NK-92 (cell line): ENCODE measurements at regions not wholly inside any gene's neighbourhood (a gene's known extent, or its start where the extent isn't known, plus 50 kb on each side); places are given as distances from the start of the nearest gene placed in this dataset.
"Not testable (repeated sequence)": the region's sequence is repeated elsewhere in the genome, so short reads cannot be mapped to it uniquely, and the experiment has no call there.

ENCODE experiments used
- DNase-seq: peaks from one replicate; lab custom pipeline; 2025; ENCODE audit not compliant: unreplicated experiment; lab: John Stamatoyannopoulos, UW

DNA sequence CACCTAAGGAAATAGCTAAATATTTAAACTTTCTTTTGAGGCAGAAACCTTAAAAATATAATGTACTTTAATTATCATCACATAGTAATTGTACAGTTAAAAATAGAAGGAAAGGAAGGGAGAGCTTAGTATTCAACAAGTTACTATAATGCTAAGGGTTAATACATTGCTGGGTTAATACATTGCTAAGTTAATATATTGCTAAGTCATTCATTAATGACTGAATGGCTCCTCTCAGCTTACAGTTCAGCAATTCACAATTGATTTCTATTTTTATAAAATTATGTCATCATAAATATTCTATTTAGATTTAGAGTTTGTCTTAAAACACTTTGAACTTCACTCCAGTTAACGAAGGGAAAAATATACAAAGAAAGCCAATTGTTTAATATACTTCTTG is 207.9 kb downstream of the BMP4 start:
- DNase-seq, result no peak

DNA sequence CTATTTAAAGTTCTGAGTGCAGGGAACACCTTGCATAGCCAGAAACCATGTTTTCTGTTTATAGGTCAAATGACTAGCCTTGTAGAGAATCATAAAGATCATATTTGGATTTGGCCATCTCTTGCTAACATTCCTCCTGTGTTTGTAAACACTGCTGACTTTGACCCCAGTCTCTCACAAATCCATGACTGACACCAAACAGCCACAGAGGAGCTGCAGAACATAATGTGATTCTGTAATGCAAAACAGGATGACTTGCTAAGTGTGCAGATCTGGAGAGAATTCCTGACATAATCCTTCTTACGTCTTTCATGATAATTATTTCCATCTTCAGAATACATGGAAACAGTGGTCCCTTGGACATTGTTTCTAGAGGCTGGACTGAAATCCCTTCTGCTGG is 211.8 kb downstream of the BMP4 start:
- DNase-seq, result no peak

DNA sequence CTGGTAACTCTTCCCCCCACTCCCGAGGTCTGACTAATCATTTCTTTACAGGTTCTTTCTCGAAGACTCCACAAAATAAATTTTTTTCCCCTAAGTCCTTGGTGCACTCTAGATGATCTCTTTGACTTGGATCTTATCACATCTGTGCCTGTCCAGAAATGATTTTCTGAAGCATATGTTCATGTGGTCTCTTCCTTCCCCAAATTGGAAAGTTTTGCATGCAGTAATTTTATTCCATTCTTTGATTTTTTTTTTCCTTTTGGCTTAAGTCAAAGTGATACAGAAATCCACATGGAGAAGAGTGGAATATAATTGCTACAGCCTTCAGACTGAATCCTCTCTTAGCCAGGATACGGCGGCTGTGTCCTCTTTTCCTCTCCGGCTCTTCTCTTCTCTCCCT is 213.3 kb downstream of the BMP4 start:
- DNase-seq, result no peak

DNA sequence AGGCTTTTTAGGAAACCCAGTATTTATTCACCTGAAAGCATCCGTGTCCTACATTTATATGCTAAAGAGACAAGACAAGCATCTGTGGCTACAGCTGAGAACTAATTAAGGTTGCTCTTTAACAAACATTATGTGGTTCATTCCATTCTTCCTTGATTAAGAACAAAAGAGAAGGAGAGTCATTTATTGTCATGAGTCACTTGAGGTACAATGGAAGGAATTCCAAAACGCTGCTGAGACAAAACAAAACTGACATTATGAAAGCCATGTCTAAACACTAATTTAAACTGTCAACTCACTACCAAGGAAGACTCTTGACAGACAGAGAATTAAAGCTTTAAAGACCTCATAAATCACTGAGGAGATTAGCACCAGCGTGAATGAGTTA is 214.4 kb downstream of the BMP4 start:
- no peak for DNase-seq

DNA sequence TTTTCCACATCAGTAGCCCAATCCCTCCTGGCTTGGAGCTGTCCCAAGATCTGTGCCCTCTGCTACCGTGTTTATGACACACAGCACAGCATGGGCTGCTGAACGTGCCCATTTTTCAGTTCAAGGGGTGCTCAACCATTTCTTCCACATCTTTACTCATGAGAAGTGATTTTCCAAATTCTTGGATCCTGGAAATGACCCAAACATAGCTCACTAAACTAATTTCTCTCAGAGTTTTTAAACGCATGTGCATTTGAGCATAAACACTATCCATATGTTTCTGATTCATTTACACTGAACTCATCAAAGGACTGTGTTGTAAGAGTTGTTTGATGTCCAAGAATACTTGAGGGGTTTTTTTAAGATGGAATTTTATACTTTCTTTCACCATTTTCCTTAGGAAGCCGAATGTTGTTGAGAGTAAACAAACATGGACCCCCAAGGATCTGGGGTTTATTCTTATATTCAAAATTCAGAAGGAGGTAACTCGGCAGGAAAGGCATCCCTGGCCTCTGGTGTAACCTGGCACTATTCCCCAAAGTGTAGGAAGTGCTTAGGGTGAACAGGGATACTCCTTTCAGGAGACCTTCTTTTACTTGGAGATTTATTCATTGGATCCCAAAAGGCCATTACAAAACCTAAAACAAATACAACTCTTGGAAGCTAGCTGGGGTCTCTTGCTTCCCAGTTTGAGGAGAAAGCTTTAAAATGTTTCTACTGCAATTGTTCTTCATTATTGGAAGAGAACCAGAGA is 215.0 kb downstream of the BMP4 start:
- DNase-seq, result no peak

DNA sequence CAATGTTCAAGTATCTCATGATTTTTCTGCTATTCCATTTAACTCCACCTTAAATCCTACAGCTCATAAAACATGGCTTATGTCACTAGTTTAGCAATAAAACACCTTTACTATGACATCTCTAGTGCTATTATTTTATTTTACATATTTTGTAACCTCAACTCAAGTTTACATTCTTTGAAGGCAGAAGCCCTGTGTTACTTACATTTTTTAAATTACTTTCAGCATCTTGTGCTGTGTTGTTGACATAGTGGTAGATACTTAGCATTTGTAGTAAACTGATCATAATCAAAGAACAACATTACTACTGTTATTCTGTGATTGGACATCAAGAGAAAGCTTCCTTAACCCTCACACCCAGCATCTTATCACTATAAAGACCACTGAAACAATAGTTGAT is 216.1 kb downstream of the BMP4 start:
- no peak for DNase-seq

DNA sequence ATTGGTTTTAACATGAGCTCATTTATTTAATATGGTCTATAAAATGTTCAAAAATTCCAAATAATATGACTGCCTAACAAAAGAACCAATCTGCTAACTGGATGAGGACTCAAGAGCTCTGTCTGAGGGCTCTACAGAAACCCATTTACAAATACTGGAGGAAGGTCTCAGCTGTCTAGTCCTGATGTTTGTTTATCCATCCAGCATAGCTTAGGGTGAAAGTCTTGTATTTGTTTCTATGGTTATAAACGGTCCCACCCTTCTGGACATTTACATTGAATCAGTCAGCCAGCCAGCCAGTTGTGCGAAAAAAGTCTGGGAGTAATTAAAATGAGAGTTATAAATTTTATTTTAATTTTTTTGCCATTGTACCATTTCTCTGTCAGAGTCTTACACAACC is 220.7 kb downstream of the BMP4 start:
- DNase-seq, result no peak

DNA sequence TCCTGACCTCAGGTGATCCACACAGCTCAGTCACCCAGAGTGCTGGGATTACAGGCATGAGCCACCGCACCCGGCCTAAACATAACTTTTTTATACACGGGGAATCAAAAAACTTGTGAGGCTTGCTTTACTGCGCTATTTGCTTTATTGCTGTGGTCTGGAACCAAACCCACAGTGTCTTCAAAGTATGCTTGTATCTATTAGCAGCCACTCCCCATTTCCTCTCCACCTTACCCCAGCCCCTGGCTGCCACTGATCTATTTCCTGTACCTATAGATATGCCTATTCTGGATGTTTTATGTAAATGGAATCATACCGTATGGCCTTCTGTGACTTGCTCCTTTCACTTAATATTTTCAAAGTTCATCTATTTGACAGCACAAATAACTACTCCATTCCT is 233.4 kb downstream of the BMP4 start:
- no peak for DNase-seq

DNA sequence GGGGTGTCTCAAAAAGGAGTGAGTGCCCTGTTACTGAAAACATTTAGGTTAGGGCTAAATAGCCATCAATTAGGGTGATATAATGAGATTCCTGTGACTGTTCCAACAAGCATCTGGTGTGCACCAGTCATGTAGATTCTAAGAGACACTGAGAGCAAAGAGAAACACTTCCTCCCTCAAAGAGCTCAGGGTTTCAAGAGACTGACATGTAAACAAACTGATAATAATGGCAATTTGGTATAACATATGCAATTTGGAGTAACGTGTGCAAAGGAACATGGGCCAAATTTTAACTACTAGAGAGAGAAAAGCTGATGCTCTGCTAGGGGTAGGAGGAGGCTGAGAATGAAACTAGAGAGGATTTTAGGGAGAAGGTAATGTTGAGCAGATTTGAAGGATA is 237.1 kb downstream of the BMP4 start:
- no peak for DNase-seq

DNA sequence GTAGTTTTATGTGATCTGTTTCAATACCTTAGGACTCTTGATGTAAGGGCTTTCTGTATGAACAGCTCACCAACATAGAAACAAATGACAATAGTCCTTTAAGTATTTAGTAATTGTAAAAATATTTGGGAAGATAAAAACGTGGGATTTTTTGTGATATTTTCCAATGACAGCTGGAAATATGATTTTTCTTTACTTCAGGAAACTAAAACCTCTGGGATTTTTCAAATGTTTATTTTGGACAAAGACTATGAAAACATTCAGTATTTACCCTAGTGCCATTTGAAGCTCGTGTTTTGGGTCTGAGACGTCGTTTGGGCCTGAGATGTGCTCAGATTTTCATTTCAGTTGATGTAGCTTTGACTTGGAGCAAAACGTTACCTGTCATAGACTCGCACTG is 240.0 kb downstream of the BMP4 start:
- DNase-seq, result no peak

DNA sequence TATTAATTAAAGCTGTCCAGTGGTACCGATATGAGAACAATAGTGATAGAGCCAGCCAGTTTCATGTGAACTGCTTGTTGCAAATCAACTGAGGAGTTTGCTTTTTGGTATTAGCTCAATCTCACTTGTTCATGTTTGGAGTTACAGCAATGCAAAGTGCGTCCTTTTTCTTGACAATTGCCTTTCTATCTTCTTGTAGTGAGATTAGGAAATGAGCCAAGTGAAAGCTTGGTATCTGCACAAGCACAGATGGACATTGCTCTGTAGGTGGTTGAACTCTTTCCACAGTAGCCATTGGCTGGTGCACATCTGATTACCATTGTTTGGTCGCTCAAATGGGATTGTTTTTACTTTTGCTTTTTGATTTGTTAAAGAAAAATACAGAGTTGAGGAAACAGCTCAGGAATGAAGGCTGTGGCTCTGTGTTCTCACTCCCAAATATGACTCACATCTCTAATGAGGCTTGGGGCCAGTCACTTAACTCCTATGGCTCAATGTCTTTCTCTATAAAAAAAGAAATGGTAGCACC is 241.4 kb downstream of the BMP4 start:
- no peak for DNase-seq

DNA sequence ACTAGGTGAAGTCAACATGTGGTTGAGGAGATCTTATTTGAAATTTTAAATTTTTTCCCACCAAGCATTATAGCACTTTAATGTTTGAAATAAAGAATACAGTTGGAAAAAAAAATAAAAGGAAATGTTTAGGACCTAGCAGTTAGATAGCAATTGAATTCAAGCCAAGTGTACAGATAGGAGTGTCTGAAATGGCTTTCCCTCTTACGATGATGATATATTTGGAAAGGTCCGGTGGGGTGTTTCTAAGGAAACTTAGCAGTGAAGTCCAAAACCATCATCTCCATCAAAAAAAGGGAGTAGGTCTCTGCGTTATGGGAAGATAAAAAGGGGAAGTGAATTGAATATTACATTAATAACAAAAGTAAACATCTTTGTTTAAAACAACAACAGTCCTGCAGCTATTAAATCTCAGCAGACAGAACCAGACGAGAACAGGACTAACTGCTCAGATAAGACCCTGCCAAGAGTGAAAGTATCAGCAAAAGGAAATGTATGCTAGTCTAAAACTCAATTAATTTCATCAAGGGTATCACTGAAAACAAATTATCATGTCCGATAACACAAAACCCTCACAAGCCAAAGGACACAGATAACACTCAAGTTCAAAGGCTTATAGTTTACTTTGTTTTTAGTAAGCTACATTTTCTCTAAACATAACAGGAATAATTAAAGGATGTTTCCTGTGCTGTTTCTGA is 242.0 kb downstream of the BMP4 start:
- no peak for DNase-seq

DNA sequence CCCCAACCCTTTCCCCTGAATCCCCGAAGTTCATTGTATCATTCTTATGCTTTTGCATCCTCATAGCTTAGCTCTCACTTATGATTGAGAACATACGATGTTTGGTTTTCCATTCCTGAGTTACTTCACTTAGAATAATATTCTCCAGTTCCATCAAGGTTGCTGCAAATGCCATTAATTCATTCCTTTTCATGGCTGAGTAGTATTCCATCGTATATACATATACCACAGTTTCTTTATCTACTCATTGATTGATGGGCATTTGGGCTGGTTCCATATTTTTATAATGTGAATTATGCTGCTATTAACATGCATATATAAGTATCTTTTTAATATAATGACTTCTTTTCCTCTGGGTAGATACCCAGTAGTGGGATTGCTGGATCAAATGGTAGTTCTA is 243.7 kb downstream of the BMP4 start:
- not testable (repeated sequence) for DNase-seq

DNA sequence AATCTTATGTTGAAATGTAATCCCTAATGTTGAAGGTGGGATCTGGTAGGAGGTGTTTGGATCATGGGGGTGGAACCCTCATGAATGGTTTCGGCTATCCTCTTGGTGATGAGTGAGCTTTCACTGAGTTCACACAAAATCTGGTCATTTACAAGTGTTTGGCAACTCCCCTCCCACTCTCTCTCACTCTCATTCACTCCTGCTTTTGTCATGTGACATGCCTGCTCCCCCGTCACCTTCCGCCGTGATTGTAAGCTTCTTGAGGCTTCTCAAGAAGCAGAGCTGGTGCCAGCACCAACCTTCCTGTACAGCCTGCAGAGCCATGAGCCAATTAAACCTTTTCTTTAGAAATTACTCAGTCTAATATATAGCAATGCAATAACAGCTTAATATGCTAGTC is 245.4 kb downstream of the BMP4 start:
- no peak for DNase-seq

DNA sequence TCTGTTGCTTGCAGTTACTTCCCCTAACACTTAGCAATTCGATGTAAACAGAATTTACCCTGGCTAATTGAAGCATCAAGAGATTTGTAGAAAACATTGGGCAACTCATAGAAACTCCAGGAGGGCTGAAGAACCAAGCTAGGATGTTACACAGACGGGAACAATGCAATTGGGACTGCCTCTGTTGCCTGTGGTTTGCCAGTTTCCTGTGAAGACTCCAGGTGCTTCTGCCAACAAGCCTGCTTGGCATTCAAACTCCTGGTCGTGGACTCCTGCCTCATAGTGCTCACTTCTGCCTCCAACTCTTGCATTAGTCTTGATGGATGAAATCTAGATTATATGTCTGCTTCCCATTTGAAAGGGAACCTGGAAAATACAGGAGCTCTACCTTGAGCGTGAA is 246.0 kb downstream of the BMP4 start:
- no peak for DNase-seq

DNA sequence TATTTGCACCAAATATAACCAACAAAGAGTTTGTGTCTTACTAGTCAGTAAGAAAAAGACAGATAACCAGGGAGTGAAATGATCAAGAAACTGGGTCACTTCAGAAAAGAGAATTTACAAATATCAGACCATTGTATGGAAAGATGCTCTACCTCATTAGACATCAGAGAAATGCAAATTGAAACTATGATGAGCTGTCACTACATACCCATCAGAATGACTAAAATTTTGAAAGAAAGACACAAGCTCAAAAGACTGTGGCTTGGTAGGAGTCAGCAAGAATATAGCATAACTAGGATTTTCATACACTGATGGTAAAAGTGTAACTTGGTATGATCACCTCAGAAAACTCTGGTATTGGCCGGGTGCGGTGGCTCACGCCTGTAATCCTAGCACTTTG is 247.2 kb downstream of the BMP4 start:
- no peak for DNase-seq

DNA sequence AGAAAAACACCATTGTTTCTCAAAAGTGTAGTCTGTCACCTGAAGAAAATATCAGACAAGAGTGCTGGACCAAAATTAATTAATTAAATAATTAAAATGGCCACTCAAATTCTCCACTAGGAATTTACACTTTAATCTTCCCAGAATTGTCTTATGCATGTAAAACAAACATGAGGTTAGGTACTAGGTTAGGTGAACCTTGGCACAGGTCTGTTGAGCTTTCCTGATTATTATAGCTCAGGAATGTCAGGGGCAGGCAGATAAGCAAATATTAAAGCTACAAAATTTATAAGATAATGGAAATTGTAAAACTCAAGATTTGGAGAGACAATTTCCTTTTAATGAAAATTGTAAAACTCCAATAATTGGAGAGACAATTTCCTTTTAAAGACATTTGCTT is 253.2 kb downstream of the BMP4 start:
- no peak for DNase-seq

DNA sequence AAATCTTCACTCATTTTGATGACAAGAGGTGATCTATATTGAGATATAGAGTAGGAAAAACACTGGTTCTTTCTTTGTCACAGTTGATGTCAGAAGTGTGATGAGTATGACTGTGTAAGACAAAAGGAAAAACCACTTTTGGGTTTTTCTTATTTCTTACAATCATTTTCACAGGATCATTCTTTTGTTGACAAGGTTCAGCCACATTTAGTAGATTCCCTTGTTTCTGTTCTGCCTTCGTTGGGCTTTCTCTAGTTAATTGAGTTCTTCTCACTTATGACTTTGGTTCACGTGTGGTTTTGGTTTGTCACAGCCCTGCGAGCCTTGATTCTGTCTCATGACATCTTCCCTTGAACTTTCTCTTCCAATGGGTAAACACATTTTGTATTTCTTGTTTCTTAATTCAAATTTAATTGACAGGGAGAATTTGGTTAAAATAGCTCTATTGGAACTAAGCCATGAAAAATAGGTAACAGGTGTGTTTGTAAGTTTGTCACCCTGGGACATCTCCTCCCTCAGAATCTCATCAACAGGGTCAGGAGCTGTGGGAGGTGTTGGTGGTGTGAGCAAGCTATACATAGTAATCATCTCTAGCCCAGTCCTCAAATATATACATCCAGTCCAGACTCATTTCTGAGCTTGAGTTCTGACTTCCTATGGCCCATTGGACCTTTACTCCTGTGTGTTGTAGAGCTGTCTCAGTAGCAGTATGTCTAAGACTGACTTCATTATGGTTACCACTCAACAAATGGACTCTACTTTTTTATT is 255.3 kb downstream of the BMP4 start:
- no peak for DNase-seq

DNA sequence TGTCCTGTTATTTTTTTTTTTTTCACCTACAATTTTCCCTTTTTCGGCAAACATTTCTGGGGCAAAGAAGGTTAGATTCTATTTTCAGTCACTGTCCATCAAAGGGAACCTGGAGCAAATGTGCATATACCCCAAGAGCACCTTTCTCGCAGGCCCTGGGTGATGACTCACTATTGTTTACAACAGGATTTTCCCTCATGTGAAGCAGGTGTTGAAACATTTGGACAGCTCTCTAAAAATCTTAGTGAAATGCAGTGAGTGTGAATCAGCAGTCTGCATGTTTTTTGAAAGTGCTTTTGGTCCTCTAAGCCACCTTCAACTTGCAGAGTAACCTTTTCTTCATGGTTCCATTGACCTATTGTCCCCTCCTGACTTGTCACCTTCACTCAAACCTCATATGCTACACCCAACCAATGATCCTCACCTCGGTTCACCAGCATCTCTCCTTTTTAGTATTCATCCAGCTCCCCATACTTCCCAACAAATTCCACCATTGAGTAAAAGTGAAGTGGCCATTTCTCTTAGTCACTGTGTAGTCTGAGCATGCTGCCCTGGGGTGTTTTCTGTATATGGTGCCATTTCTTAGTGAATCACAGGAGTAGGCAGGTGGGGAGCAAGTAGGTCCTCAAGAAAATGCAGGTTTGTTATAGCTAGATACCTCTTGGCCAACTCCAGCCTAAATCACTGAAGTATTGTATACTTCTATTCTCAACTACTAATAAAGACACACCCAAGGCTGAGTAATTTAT is 260.2 kb downstream of the BMP4 start:
- DNase-seq, result no peak

DNA sequence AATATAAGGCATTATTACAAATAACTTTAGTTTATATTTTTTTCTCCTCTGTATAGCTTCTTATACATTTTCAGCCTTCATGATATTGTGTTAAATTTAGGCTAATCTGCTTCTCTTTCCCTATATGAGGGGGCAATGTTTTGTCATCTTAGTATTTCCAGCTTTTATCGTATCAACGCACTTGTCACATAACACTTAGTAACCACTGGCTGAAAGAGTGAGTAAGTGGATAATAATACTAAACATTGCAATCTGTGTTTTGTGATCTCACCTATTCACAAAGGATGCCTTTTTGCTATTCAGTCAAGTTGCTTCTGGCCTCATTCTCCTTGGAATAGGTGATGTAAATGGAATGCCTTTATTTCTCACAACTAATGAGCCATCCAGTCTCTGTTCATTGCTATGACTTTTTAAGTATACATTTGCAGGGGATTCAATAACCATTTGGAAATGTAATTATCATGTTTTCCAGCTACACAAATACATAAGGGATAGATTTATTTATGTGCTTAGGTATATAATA is 260.9 kb downstream of the BMP4 start:
- DNase-seq, result no peak

DNA sequence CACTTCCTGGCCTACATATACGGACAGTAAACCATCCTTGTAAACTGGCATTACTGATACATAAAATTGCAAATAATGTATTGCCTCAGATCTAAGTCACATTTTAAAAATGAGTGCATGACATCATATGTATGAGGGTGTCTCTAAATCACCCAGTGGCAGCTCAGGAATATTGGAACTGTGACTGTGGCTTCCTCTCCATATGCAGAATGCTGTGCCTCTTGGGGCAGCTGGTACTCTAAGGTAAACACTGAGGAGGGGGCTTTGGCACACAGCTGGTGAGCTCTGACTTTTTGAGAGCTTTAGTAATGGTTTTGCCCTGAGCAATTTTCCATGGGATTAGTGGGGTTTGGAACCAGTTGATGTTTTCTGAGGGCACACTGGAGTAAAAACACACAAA is 263.7 kb downstream of the BMP4 start:
- no peak for DNase-seq
